BE2C (cell line): ENCODE measurements at regions not wholly inside any gene's neighbourhood (a gene's known extent, or its start where the extent isn't known, plus 50 kb on each side); places are given as distances from the start of the nearest gene placed in this dataset.
"Not testable (repeated sequence)": the region's sequence is repeated elsewhere in the genome, so short reads cannot be mapped to it uniquely, and the experiment has no call there.

ENCODE experiments used
- DNase-seq: peaks from one replicate; pipeline ENCODE4 v3.0.0-alpha.2; 2020
- H3K27me3 ChIP-seq: fragments of 250-450 bp; sonication (Bioruptor Pico); 2 replicates; pipeline ENCODE4 v1.5.1; 2020; ENCODE audit warnings: mild to moderate bottlenecking
- H3K36me3 ChIP-seq: fragments of 250-450 bp; sonication (Bioruptor Pico); 2 replicates; pipeline ENCODE4 v1.5.1; 2020; ENCODE audit warnings: mild to moderate bottlenecking
- H3K4me1 ChIP-seq: fragments of 250-450 bp; sonication (Bioruptor Pico); 2 replicates; pipeline ENCODE4 v1.5.1; 2020
- H3K4me3 ChIP-seq: 2 replicates; pipeline ENCODE4 v1.5.1; 2011; ENCODE audit warnings: low read depth, low read length
- H3K9me3 ChIP-seq: fragments of 250-450 bp; sonication (Bioruptor Pico); 2 replicates; pipeline ENCODE4 v1.5.1; 2020
- TF ChIP-seq, protein P1 (sequence below): IDR thresholded peaks from 2 replicates; pipeline ENCODE4 v1.5.1; 2012; ENCODE audit warnings: mild to moderate bottlenecking, low read depth, low read length

DNA sequence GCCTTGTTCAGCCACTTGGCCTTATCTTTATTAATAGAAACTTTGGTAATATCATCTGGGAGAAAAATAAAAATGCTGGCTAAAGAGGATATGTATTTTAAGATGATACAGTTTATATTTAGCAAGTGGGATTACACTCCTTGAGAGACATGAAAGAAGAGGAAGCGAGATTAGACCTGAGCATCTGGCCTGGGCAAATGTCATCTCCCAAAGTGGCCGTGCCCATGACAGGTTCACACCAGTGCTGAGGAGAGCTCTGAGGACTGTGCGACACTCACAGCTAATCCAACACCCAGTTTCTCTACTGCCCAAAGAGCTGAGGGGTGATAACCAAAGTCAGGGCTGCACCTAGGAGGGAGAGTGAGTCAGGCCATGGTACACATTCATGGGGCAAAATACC, 121.7 kb upstream of the DUSP10 start:
- Histone ChIP-seq H3K4me1 (peaks cover 14% of the 10 kb centered on the region), H3K27me3 (no peaks in the 10 kb centered on the region), H3K9me3 (no peaks in the 10 kb centered on the region), H3K4me3 (no peak overlapping the region), H3K36me3 (no peaks in the 10 kb centered on the region)
- no peak for DNase-seq
- TF ChIP-seq, protein P1, sequence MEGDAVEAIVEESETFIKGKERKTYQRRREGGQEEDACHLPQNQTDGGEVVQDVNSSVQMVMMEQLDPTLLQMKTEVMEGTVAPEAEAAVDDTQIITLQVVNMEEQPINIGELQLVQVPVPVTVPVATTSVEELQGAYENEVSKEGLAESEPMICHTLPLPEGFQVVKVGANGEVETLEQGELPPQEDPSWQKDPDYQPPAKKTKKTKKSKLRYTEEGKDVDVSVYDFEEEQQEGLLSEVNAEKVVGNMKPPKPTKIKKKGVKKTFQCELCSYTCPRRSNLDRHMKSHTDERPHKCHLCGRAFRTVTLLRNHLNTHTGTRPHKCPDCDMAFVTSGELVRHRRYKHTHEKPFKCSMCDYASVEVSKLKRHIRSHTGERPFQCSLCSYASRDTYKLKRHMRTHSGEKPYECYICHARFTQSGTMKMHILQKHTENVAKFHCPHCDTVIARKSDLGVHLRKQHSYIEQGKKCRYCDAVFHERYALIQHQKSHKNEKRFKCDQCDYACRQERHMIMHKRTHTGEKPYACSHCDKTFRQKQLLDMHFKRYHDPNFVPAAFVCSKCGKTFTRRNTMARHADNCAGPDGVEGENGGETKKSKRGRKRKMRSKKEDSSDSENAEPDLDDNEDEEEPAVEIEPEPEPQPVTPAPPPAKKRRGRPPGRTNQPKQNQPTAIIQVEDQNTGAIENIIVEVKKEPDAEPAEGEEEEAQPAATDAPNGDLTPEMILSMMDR = no peak

DNA sequence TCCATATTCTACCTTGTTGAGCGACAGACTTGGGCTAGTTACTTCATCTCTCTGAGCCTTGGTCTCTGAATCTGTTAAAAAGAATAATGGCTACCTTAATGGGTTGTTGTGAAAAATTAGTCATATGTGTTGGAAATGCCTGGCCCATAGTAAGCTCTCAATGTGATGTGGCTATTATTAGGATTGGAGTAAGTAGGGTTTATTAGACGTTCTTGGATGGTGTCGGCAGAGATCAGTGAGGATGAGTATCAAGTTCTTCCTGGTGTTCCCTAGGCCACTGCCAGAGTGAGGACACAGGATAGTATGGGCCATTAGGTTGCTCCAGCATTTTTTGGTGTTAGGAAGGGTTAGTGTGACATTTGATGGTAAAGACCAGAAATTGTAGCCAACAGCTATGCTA, 121.1 kb upstream of the DUSP10 start:
- Histone ChIP-seq H3K4me1 (peaks cover 14% of the 10 kb centered on the region), H3K4me3 (no peak overlapping the region), H3K27me3 (no peaks in the 10 kb centered on the region), H3K36me3 (no peaks in the 10 kb centered on the region), H3K9me3 (no peaks in the 10 kb centered on the region)
- TF ChIP-seq, protein P1 = no peak
- DNase-seq = no peak

DNA sequence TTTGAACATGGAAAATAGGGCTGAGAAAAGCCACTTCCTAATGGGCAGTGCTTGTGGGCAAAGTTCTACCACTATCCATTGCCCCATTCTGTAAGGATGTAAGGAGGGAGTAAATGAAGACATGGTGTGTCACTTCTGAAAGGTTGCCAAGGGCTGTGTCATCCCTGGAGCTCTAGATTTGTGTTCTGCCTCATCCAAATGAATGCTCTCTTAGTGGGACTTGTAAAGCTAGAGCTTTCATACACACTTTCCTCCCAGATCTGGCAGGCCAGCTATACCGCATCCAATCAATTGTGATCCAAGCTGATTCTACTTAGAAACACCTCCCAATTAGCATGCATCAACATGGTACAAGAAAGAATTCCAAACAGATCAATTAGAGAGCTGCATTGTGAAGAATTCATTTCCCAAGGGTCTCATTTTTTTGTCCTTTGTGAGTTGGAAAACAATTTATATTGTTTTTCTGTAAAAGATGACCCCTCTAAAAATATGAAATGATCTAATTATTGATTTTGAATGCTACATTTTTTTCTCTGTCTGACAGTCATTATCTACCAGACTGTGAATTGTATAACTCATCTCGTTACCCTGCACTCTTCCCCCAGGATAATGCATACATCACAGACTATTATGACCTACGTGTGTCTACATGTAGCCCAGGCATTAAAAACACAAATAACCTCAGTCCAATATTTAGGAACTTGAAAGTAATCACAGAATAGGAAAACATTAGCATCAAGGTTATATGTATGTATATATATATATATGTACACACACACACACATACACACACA, 117.1 kb upstream of the DUSP10 start:
- no peaks in the 10 kb centered on the region for H3K27me3 ChIP-seq
- H3K36me3 ChIP-seq = no peaks in the 10 kb centered on the region
- H3K9me3 ChIP-seq = no peaks in the 10 kb centered on the region
- no peak overlapping the region for H3K4me3 ChIP-seq
- TF ChIP-seq, protein P1 = no peak
- H3K4me1 ChIP-seq = no peaks in the 10 kb centered on the region
- DNase-seq = no peak

DNA sequence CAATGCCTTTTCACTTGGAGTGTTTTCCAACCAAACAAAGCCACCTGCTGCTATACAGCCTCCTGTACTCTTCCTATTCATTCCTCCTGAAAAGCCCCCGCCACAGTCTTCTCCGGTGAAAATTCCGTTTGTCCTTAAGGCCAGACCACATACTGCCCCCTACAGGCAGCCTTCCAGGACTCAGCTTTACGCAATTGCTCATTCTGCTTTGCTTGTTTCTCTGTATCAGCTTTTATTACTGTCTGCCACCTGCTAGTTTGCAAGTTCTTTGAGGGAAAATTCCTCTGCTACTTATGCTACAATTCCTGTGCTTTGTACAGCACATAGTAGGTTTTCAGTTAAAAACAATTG, 115.2 kb upstream of the DUSP10 start:
- TF ChIP-seq, protein P1 = peak; percentile 17
- not testable (repeated sequence) for H3K4me1 ChIP-seq, H3K36me3 ChIP-seq, H3K4me3 ChIP-seq, H3K9me3 ChIP-seq, H3K27me3 ChIP-seq, DNase-seq

DNA sequence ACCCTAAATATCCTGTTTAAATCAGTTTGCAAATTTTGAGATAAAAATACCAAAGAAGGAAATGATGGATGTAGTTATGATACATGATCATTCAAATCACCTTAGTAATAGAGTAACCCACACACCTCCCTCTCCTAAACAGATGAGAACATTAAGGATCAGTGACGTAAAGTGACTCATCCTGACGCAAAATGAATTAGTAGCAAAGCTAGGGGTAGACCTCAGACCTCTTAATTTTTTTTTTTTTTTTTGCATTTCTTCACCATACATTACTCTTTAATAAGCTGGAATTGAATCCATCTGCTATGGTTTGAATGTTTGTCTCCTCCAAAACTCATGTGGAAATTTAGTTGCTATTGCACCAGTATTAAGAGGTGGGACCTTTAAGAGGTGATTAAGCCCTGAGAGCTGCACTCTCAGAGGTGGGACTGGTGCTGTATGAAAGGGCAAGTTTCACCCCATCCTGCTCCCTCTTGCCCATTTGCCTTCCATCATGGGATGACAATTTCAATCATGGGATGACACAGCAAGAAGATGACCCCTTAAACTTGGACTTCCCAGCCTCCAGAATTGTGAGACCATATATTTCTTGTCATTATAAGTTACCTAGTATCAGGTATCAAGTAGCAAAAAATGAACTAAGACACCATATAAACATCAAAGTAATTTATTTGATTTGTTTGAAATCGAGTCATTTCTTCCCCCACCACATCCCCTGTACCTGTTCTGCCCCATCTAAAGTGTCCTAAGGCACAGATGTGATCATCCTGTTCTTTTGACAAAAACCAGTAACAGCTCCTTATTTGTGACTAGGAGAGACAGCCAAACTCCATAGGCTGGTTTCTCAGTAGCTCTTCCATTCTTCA, 114.6 kb upstream of the DUSP10 start:
- Histone ChIP-seq H3K27me3 (no peaks in the 10 kb centered on the region), H3K36me3 (no peaks in the 10 kb centered on the region), H3K4me3 (no peak overlapping the region), H3K4me1 (no peaks in the 10 kb centered on the region), H3K9me3 (no peaks in the 10 kb centered on the region)
- TF ChIP-seq, protein P1 = no peak
- DNase-seq = no peak

DNA sequence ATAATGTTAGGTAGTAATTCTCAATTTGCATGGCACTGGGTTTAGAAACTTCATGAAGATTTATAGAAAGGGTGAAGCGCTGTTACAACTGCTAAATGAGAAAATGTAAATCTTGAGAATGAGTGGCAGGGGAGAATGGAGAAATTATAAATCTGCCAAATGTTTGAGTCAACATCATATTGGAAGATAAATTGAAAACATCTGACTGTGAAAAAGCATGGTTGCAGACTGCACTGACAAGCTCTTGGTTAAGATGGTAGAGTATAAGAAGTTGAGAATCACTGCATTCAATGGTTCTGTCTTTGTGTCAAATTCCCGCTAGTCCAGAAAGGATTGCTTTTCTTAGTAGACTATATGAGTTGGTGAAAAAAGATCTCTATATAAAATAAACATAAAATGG, 113.3 kb upstream of the DUSP10 start:
- no peaks in the 10 kb centered on the region for H3K4me1 ChIP-seq
- no peaks in the 10 kb centered on the region for H3K27me3 ChIP-seq
- no peak for DNase-seq
- H3K36me3 ChIP-seq = no peaks in the 10 kb centered on the region
- H3K4me3 ChIP-seq = no peak overlapping the region
- no peaks in the 10 kb centered on the region for H3K9me3 ChIP-seq
- TF ChIP-seq, protein P1 = no peak
